Activated CD4-positive, alpha-beta T cell treated with anti-CD3 and anti-CD28 coated beads, Interleukin-2, amount 10 ng/mL, durations not matched to agents 7 days and 5 days (primary cell): ENCODE measurements at regions not wholly inside any gene's neighbourhood (a gene's known extent, or its start where the extent isn't known, plus 50 kb on each side); places are given as distances from the start of the nearest gene placed in this dataset.

Experiments used
- CTCF ChIA-PET: fragments of 350-600 bp; sonication (Branson Sonifier 250); formaldehyde crosslinking; loops from one replicate; lab custom pipeline; 2021; ENCODE audit warnings: antibody characterized with exemption; lab: Charles Lee
- POLR2A ChIA-PET: fragments of 350-600 bp; sonication (Branson Sonifier 250); formaldehyde crosslinking; loops from one replicate; lab custom pipeline; 2021; ENCODE audit warnings: antibody characterized with exemption; lab: Charles Lee
- DNase-seq: peaks from one replicate; pipeline ENCODE4 v3.0.0-alpha.2; 2020
- H3K27ac Mint-ChIP-seq: one replicate; pipeline ENCODE4 v1.8.0; 2021; ENCODE audit warnings: mild to moderate bottlenecking, moderate library complexity, mixed read lengths
- H3K27me3 Mint-ChIP-seq: one replicate; pipeline ENCODE4 v1.8.0; 2021; ENCODE audit warnings: mixed read lengths
- H3K36me3 Mint-ChIP-seq: one replicate; pipeline ENCODE4 v1.8.0; 2021; ENCODE audit warnings: low read depth, mixed read lengths
- H3K4me1 Mint-ChIP-seq: one replicate; pipeline ENCODE4 v1.8.0; 2021; ENCODE audit warnings: mixed read lengths
- H3K4me3 Mint-ChIP-seq: one replicate; pipeline ENCODE4 v1.8.0; 2021; ENCODE audit warnings: mild to moderate bottlenecking, moderate library complexity, mixed read lengths
- H3K9me3 Mint-ChIP-seq: one replicate; pipeline ENCODE4 v1.8.0; 2021; ENCODE audit warnings: mixed read lengths

- H3K27ac Mint-ChIP-seq: no peak overlapping the region
- H3K36me3 Mint-ChIP-seq: no peaks in the 10 kb centered on the region
- DNase-seq: no peak
- POLR2A ChIA-PET: no interaction called here
- H3K27me3 Mint-ChIP-seq: no peaks in the 10 kb centered on the region
- CTCF ChIA-PET: no interaction called here
- no peaks in the 10 kb centered on the region for H3K4me1 Mint-ChIP-seq
- peaks cover 2% of the 10 kb centered on the region for H3K9me3 Mint-ChIP-seq
- no peak overlapping the region for H3K4me3 Mint-ChIP-seq
These were observed 423.1 kb downstream of the CNTN6 start for GRCh38 chr3:1515882-1516281.

- DNase-seq: no peak
- Mint-ChIP-seq H3K27me3 (no peaks in the 10 kb centered on the region), H3K36me3 (no peaks in the 10 kb centered on the region), H3K4me1 (no peaks in the 10 kb centered on the region), H3K4me3 (no peak overlapping the region), H3K27ac (no peak overlapping the region), H3K9me3 (peaks cover 3% of the 10 kb centered on the region)
- POLR2A ChIA-PET: no interaction called here
- CTCF ChIA-PET: no interaction called here
These were observed 435.0 kb downstream of the CNTN6 start for GRCh38 chr3:1527786-1528185.

- ChIA-PET POLR2A (no interaction called here), CTCF (no interaction called here)
- H3K27me3 Mint-ChIP-seq: no peaks in the 10 kb centered on the region
- DNase-seq: no peak
- no peak overlapping the region for H3K4me3 Mint-ChIP-seq
- H3K9me3 Mint-ChIP-seq: peaks cover 3% of the 10 kb centered on the region
- H3K4me1 Mint-ChIP-seq: no peaks in the 10 kb centered on the region
- no peaks in the 10 kb centered on the region for H3K36me3 Mint-ChIP-seq
- H3K27ac Mint-ChIP-seq: no peak overlapping the region
These were observed 435.8 kb downstream of the CNTN6 start for GRCh38 chr3:1528621-1529020.

- Mint-ChIP-seq H3K4me3 (no peak overlapping the region), H3K36me3 (no peaks in the 10 kb centered on the region), H3K27me3 (no peaks in the 10 kb centered on the region), H3K9me3 (peaks cover 3% of the 10 kb centered on the region), H3K4me1 (no peaks in the 10 kb centered on the region), H3K27ac (no peak overlapping the region)
- ChIA-PET POLR2A (no interaction called here), CTCF (no interaction called here)
- DNase-seq: no peak
These were observed 436.9 kb downstream of the CNTN6 start for GRCh38 chr3:1529676-1530075.

- Mint-ChIP-seq H3K9me3 (peaks cover 3% of the 10 kb centered on the region), H3K4me3 (no peak overlapping the region), H3K27ac (no peak overlapping the region), H3K27me3 (no peaks in the 10 kb centered on the region), H3K4me1 (no peaks in the 10 kb centered on the region), H3K36me3 (no peaks in the 10 kb centered on the region)
- ChIA-PET POLR2A (no interaction called here), CTCF (no interaction called here)
- DNase-seq: no peak
These were observed 439.2 kb downstream of the CNTN6 start for GRCh38 chr3:1531981-1532380.

- H3K4me3 Mint-ChIP-seq: no peak overlapping the region
- no peaks in the 10 kb centered on the region for H3K4me1 Mint-ChIP-seq
- H3K27me3 Mint-ChIP-seq: no peaks in the 10 kb centered on the region
- DNase-seq: no peak
- H3K36me3 Mint-ChIP-seq: no peaks in the 10 kb centered on the region
- ChIA-PET CTCF (no interaction called here), POLR2A (no interaction called here)
- H3K9me3 Mint-ChIP-seq: peaks cover 3% of the 10 kb centered on the region
- H3K27ac Mint-ChIP-seq: no peak overlapping the region
These were observed 440.2 kb downstream of the CNTN6 start for GRCh38 chr3:1532935-1533606.

GRCh38 chr3:1533763-1534162 is 440.9 kb downstream of the CNTN6 start:
- no peaks in the 10 kb centered on the region for H3K27me3 Mint-ChIP-seq
- no peak for DNase-seq
- ChIA-PET POLR2A (no interaction called here), CTCF (no interaction called here)
- peaks cover 3% of the 10 kb centered on the region for H3K9me3 Mint-ChIP-seq
- H3K27ac Mint-ChIP-seq: no peak overlapping the region
- H3K4me3 Mint-ChIP-seq: no peak overlapping the region
- H3K36me3 Mint-ChIP-seq: no peaks in the 10 kb centered on the region
- no peaks in the 10 kb centered on the region for H3K4me1 Mint-ChIP-seq

- ChIA-PET POLR2A (no interaction called here), CTCF (no interaction called here)
- Mint-ChIP-seq H3K4me1 (no peaks in the 10 kb centered on the region), H3K4me3 (no peak overlapping the region), H3K27me3 (no peaks in the 10 kb centered on the region), H3K9me3 (peaks cover 3% of the 10 kb centered on the region), H3K27ac (no peak overlapping the region), H3K36me3 (no peaks in the 10 kb centered on the region)
- DNase-seq: no peak
These were observed 441.4 kb downstream of the CNTN6 start for GRCh38 chr3:1534252-1534651.

- ChIA-PET POLR2A (no interaction called here), CTCF (no interaction called here)
- Mint-ChIP-seq H3K27me3 (no peaks in the 10 kb centered on the region), H3K9me3 (peaks cover 4% of the 10 kb centered on the region), H3K4me3 (no peak overlapping the region), H3K4me1 (no peaks in the 10 kb centered on the region), H3K27ac (no peak overlapping the region), H3K36me3 (no peaks in the 10 kb centered on the region)
- no peak for DNase-seq
These were observed 442.5 kb downstream of the CNTN6 start for GRCh38 chr3:1535361-1535760.

- Mint-ChIP-seq H3K9me3 (peaks cover 2% of the 10 kb centered on the region), H3K27ac (no peak overlapping the region), H3K4me1 (no peaks in the 10 kb centered on the region), H3K4me3 (no peak overlapping the region), H3K36me3 (no peaks in the 10 kb centered on the region), H3K27me3 (no peaks in the 10 kb centered on the region)
- ChIA-PET CTCF (no interaction called here), POLR2A (no interaction called here)
- no peak for DNase-seq
These were observed 447.9 kb downstream of the CNTN6 start for GRCh38 chr3:1540686-1541085.

- peaks cover 2% of the 10 kb centered on the region for H3K9me3 Mint-ChIP-seq
- no peaks in the 10 kb centered on the region for H3K36me3 Mint-ChIP-seq
- no peaks in the 10 kb centered on the region for H3K4me1 Mint-ChIP-seq
- H3K4me3 Mint-ChIP-seq: no peak overlapping the region
- no peaks in the 10 kb centered on the region for H3K27me3 Mint-ChIP-seq
- DNase-seq: no peak
- POLR2A ChIA-PET: no interaction called here
- CTCF ChIA-PET: no interaction called here
- H3K27ac Mint-ChIP-seq: no peak overlapping the region
These were observed 458.9 kb downstream of the CNTN6 start for GRCh38 chr3:1551741-1552140.

- no peaks in the 10 kb centered on the region for H3K36me3 Mint-ChIP-seq
- H3K4me3 Mint-ChIP-seq: no peak overlapping the region
- DNase-seq: no peak
- no peak overlapping the region for H3K27ac Mint-ChIP-seq
- H3K27me3 Mint-ChIP-seq: no peaks in the 10 kb centered on the region
- ChIA-PET POLR2A (no interaction called here), CTCF (no interaction called here)
- peaks cover 2% of the 10 kb centered on the region for H3K9me3 Mint-ChIP-seq
- H3K4me1 Mint-ChIP-seq: no peaks in the 10 kb centered on the region
These were observed 460.0 kb downstream of the CNTN6 start for GRCh38 chr3:1552831-1553230.

- ChIA-PET POLR2A (no interaction called here), CTCF (no interaction called here)
- DNase-seq: no peak
- Mint-ChIP-seq H3K4me3 (no peak overlapping the region), H3K36me3 (no peaks in the 10 kb centered on the region), H3K27me3 (no peaks in the 10 kb centered on the region), H3K4me1 (no peaks in the 10 kb centered on the region), H3K9me3 (peaks cover 1% of the 10 kb centered on the region), H3K27ac (no peak overlapping the region)
These were observed 468.6 kb downstream of the CNTN6 start for GRCh38 chr3:1561427-1561826.

GRCh38 chr3:1571736-1572135 is 478.9 kb downstream of the CNTN6 start:
- POLR2A ChIA-PET: no interaction called here
- H3K4me3 Mint-ChIP-seq: no peak overlapping the region
- CTCF ChIA-PET: no interaction called here
- H3K9me3 Mint-ChIP-seq: peaks cover 7% of the 10 kb centered on the region
- no peak overlapping the region for H3K27ac Mint-ChIP-seq
- no peaks in the 10 kb centered on the region for H3K36me3 Mint-ChIP-seq
- H3K27me3 Mint-ChIP-seq: no peaks in the 10 kb centered on the region
- DNase-seq: no peak
- no peaks in the 10 kb centered on the region for H3K4me1 Mint-ChIP-seq
